ENCODE measurements at regions not wholly inside any gene's neighbourhood (a gene's known extent, or its start where the extent isn't known, plus 50 kb on each side); places are given as distances from the start of the nearest gene placed in this dataset.
"Not testable (repeated sequence)": the region's sequence is repeated elsewhere in the genome, so short reads cannot be mapped to it uniquely, and the experiment has no call there.

- Mint-ChIP-seq H3K27me3 (no peaks in the 10 kb centered on the region), H3K4me3 (no peak overlapping the region), H3K4me1 (no peaks in the 10 kb centered on the region), H3K27ac (no peak overlapping the region), H3K9me3 (peaks cover 0 to 18% (median 11%) of the 10 kb centered on the region in 7 donors), H3K36me3 (no peaks in the 10 kb centered on the region)
- DNase-seq (no peak), ATAC-seq (ENCODE audit: low read depth in 2 of 2) (no peak)
Observed at GRCh38 chr4:127352220-127353113, 280.3 kb upstream of the INTU start.

- ATAC-seq (ENCODE audit: low read depth in 2 of 2): no peak
- Mint-ChIP-seq H3K9me3 (peaks cover 0 to 13% (median 8%) of the 10 kb centered on the region in 7 donors), H3K27ac (no peak overlapping the region), H3K36me3 (no peaks in the 10 kb centered on the region), H3K4me1 (no peaks in the 10 kb centered on the region), H3K27me3 (no peaks in the 10 kb centered on the region), H3K4me3 (no peak overlapping the region)
- no peak for DNase-seq
Observed at GRCh38 chr4:127355743-127356142, 277.0 kb upstream of the INTU start.

- H3K27ac Mint-ChIP-seq: peak overlapping the region in 1 of 6 donors; percentile 35
- peaks cover 0 to 15% (median 5%) of the 10 kb centered on the region in 7 donors for H3K9me3 Mint-ChIP-seq
- DNase-seq (no peak), ATAC-seq (ENCODE audit: low read depth in 2 of 2) (no peak)
- H3K36me3 Mint-ChIP-seq: no peaks in the 10 kb centered on the region
- no peaks in the 10 kb centered on the region for H3K4me1 Mint-ChIP-seq
- H3K4me3 Mint-ChIP-seq: no peak overlapping the region
- no peaks in the 10 kb centered on the region for H3K27me3 Mint-ChIP-seq
Observed at GRCh38 chr4:127357765-127358164, 275.0 kb upstream of the INTU start.

GRCh38 chr4:127362686-127363085 lies 270.1 kb upstream of the INTU start:
- Mint-ChIP-seq H3K4me1 (no peaks in the 10 kb centered on the region), H3K9me3 (peaks cover 0 to 6% (median 2%) of the 10 kb centered on the region in 7 donors), H3K4me3 (no peak overlapping the region), H3K27ac (no peak overlapping the region), H3K36me3 (no peaks in the 10 kb centered on the region), H3K27me3 (no peaks in the 10 kb centered on the region)
- ATAC-seq (ENCODE audit: low read depth in 2 of 2): no peak
- DNase-seq: no peak

- no peaks in the 10 kb centered on the region for H3K4me1 Mint-ChIP-seq
- H3K27me3 Mint-ChIP-seq: no peaks in the 10 kb centered on the region
- no peak for ATAC-seq (ENCODE audit: low read depth in 2 of 2)
- no peaks in the 10 kb centered on the region for H3K36me3 Mint-ChIP-seq
- peaks cover 0 to 6% (median 2%) of the 10 kb centered on the region in 7 donors for H3K9me3 Mint-ChIP-seq
- H3K4me3 Mint-ChIP-seq: no peak overlapping the region
- DNase-seq: no peak
- H3K27ac Mint-ChIP-seq: no peak overlapping the region
Observed at GRCh38 chr4:127364397-127364796, 268.4 kb upstream of the INTU start.

GRCh38 chr4:127364911-127365310 lies 267.8 kb upstream of the INTU start:
- no peak overlapping the region for H3K27ac Mint-ChIP-seq
- H3K4me3 Mint-ChIP-seq: no peak overlapping the region
- no peaks in the 10 kb centered on the region for H3K27me3 Mint-ChIP-seq
- ATAC-seq (ENCODE audit: low read depth in 2 of 2): no peak
- H3K9me3 Mint-ChIP-seq: peaks cover 0 to 6% (median 2%) of the 10 kb centered on the region in 7 donors
- DNase-seq: no peak
- no peaks in the 10 kb centered on the region for H3K4me1 Mint-ChIP-seq
- H3K36me3 Mint-ChIP-seq: no peaks in the 10 kb centered on the region

GRCh38 chr4:127370604-127371003 lies 262.2 kb upstream of the INTU start:
- Mint-ChIP-seq H3K27me3 (no peaks in the 10 kb centered on the region), H3K4me1 (no peaks in the 10 kb centered on the region), H3K36me3 (no peaks in the 10 kb centered on the region), H3K27ac (no peak overlapping the region), H3K9me3 (peaks cover 0 to 10% (median 0%) of the 10 kb centered on the region in 7 donors), H3K4me3 (no peak overlapping the region)
- DNase-seq: no peak
- ATAC-seq (ENCODE audit: low read depth in 2 of 2): no peak

DNA sequence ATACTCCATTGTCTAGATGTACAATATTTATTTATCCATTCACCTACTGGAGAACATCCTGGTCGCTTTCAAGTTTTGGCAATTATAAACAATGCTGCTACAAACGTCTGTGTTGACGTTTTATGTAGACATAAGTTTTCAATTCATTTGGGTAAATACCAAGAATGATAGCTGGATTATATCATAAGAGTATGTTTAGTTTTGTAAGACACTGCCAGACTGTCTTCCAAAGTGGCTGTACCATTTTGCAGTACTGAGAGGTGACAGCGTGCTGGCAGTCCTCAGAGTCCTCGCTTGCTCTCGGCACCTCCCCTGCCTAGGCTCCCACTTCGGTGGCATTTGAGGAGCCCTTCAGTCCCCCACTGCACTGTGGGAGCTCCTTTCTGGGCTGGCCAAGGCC lies 253.3 kb upstream of the INTU start:
- Mint-ChIP-seq H3K36me3 (no peaks in the 10 kb centered on the region), H3K4me3 (no peak overlapping the region), H3K27ac (no peak overlapping the region), H3K9me3 (peaks cover 0 to 11% (median 6%) of the 10 kb centered on the region in 7 donors), H3K4me1 (no peaks in the 10 kb centered on the region), H3K27me3 (no peaks in the 10 kb centered on the region)
- DNase-seq: no peak
- ATAC-seq (ENCODE audit: low read depth in 2 of 2): no peak

- H3K4me1 Mint-ChIP-seq; H3K36me3 Mint-ChIP-seq; H3K4me3 Mint-ChIP-seq; ATAC-seq (ENCODE audit: low read depth in 2 of 2); H3K27ac Mint-ChIP-seq; DNase-seq; H3K27me3 Mint-ChIP-seq: not testable (repeated sequence)
- H3K9me3 Mint-ChIP-seq: peaks cover 0 to 11% (median 6%) of the 10 kb centered on the region in 7 donors
Observed at GRCh38 chr4:127379948-127380347, 252.8 kb upstream of the INTU start.

- ATAC-seq (ENCODE audit: low read depth in 2 of 2) (no peak), DNase-seq (no peak)
- Mint-ChIP-seq H3K27me3 (no peaks in the 10 kb centered on the region), H3K27ac (no peak overlapping the region), H3K4me3 (no peak overlapping the region), H3K4me1 (no peaks in the 10 kb centered on the region), H3K36me3 (no peaks in the 10 kb centered on the region), H3K9me3 (peaks cover 0 to 11% (median 6%) of the 10 kb centered on the region in 7 donors)
Observed at GRCh38 chr4:127383666-127384065, 249.1 kb upstream of the INTU start.

- no peak overlapping the region for H3K27ac Mint-ChIP-seq
- ATAC-seq (ENCODE audit: low read depth in 2 of 2): no peak
Observed at GRCh38 chr4:127394516-127394915, 238.2 kb upstream of the INTU start.

DNA sequence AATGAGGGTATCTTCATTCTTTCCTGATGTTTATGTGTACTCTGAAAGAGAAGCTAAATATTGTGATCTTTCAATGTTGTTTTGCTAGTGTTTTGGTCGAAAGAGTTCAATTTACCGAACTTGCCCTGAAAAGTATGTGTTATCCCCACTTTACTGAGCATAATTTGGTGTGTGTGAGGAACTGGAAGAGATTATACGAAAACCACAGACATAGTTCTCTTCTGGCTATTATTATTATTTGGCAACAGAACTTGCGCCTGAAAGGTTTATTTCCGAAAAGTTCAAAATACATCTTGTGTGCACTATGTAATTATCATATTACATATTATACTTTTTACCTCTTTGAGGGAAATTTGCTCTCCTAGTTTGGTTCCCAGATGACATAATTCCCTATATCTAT lies 232.5 kb upstream of the INTU start:
- H3K4me3 Mint-ChIP-seq: no peak overlapping the region
- DNase-seq: no peak
- no peak for ATAC-seq (ENCODE audit: low read depth in 2 of 2)
- no peaks in the 10 kb centered on the region for H3K4me1 Mint-ChIP-seq
- no peaks in the 10 kb centered on the region for H3K9me3 Mint-ChIP-seq
- no peak overlapping the region for H3K27ac Mint-ChIP-seq
- no peaks in the 10 kb centered on the region for H3K36me3 Mint-ChIP-seq
- H3K27me3 Mint-ChIP-seq: no peaks in the 10 kb centered on the region

More at GRCh38 chr4:127394516-127394915, 238.2 kb upstream of the INTU start:
- H3K4me3 Mint-ChIP-seq: no peak overlapping the region
- no peaks in the 10 kb centered on the region for H3K9me3 Mint-ChIP-seq
- H3K36me3 Mint-ChIP-seq: no peaks in the 10 kb centered on the region
- no peak for DNase-seq
- H3K4me1 Mint-ChIP-seq: no peaks in the 10 kb centered on the region
- H3K27me3 Mint-ChIP-seq: no peaks in the 10 kb centered on the region

GRCh38 chr4:127400731-127401346 lies 231.9 kb upstream of the INTU start:
- Mint-ChIP-seq H3K9me3 (peaks cover 0 to 3% (median 0%) of the 10 kb centered on the region in 7 donors), H3K36me3 (no peaks in the 10 kb centered on the region), H3K4me3 (no peak overlapping the region), H3K27me3 (no peaks in the 10 kb centered on the region), H3K27ac (no peak overlapping the region), H3K4me1 (no peaks in the 10 kb centered on the region)
- no peak for DNase-seq
- no peak for ATAC-seq (ENCODE audit: low read depth in 2 of 2)

GRCh38 chr4:127403471-127404084 lies 229.2 kb upstream of the INTU start:
- Mint-ChIP-seq H3K27me3 (no peaks in the 10 kb centered on the region), H3K27ac (no peak overlapping the region), H3K36me3 (peaks cover 0 to 9% of the 10 kb centered on the region in 2 donors), H3K9me3 (peaks cover 4 to 26% (median 7%) of the 10 kb centered on the region in 7 donors), H3K4me3 (no peak overlapping the region), H3K4me1 (no peaks in the 10 kb centered on the region)
- no peak for ATAC-seq (ENCODE audit: low read depth in 2 of 2)
- DNase-seq: no peak
